GM20000 (cell line): ENCODE measurements at regions not wholly inside any gene's neighbourhood (a gene's known extent, or its start where the extent isn't known, plus 50 kb on each side); places are given as distances from the start of the nearest gene placed in this dataset.

Experiments used
- DNase-seq: peaks from one replicate; pipeline ENCODE4 v3.0.0; 2012; ENCODE audit warnings: low spot score
- CTCF ChIP-seq: IDR thresholded peaks from 2 replicates; pipeline ENCODE4 v1.5.1; 2012; ENCODE audit warnings: mild to moderate bottlenecking, control low read depth; ENCODE audit errors: extremely low read depth, missing control alignments

GRCh38 chr13:22332416-22332815, 661.5 kb downstream of the FGF9 start:
- TF ChIP-seq CTCF, result no peak
- no peak for DNase-seq

GRCh38 chr13:22336460-22336859, 665.6 kb downstream of the FGF9 start:
- no peak for DNase-seq
- no peak for TF ChIP-seq CTCF

GRCh38 chr13:22357132-22357531, 686.3 kb downstream of the FGF9 start:
- TF ChIP-seq CTCF, result no peak
- no peak for DNase-seq

GRCh38 chr13:22369090-22369489, 698.2 kb downstream of the FGF9 start:
- no peak for TF ChIP-seq CTCF
- DNase-seq, result no peak

- DNase-seq, result no peak
- no peak for TF ChIP-seq CTCF
These were observed 699.0 kb downstream of the FGF9 start for GRCh38 chr13:22369840-22370239.

GRCh38 chr13:22372261-22372660, 701.4 kb downstream of the FGF9 start:
- no peak for DNase-seq
- TF ChIP-seq CTCF, result no peak

GRCh38 chr13:22375151-22375550, 704.3 kb downstream of the FGF9 start:
- no peak for DNase-seq
- no peak for TF ChIP-seq CTCF
